ENCODE measurements at regions not wholly inside any gene's neighbourhood (a gene's known extent, or its start where the extent isn't known, plus 50 kb on each side); places are given as distances from the start of the nearest gene placed in this dataset.

DNA sequence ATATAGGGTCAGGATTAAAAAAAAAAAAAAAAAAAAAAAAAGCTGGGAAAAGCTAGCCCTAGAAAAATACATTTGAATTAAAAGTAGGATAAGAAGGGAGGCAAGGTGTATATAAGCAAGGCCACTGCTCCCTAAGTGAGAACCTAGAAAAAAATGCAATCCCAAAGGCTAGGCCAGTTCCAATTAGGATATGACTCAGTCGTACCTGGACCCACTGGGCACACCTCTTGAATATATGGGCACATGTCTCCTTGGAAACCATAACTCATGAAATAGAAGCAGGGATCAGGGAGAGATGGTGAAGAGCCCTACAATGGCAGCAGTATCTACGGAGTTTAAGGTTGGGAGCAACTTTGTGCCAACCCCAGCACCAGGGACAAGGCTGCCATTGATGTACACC, 314.1 kb upstream of the IL12A start:
- TF ChIP-seq POLR2A (IDR thresholded peaks at IDR 0.05; ENCODE audit: low read depth, low read length) (no peak), POLR2AphosphoS5 (IDR thresholded peaks at IDR 0.05; ENCODE audit: low read depth, low read length) (no peak), TAF1 (IDR thresholded peaks at IDR 0.05; ENCODE audit: borderline replicate concordance, low read depth, low read length) (no peak)

All from GM12892 (cell line).